Stimulated activated naive CD8-positive, alpha-beta T cell treated with anti-CD3 and anti-CD28 coated beads, Interleukin-15, Interleukin-2, amounts not matched to agents 100 ng/mL and 50 ng/mL, for 24 hours (primary cell): ENCODE measurements at regions not wholly inside any gene's neighbourhood (a gene's known extent, or its start where the extent isn't known, plus 50 kb on each side); places are given as distances from the start of the nearest gene placed in this dataset.

Source experiments
- H3K27ac Mint-ChIP-seq: one replicate; pipeline ENCODE4 v1.8.0; 2021; ENCODE audit warnings: mild to moderate bottlenecking, mixed read lengths
- H3K27me3 Mint-ChIP-seq: one replicate; pipeline ENCODE4 v1.8.0; 2021; ENCODE audit warnings: mixed read lengths
- H3K36me3 Mint-ChIP-seq: one replicate; pipeline ENCODE4 v1.8.0; 2021; ENCODE audit warnings: low read depth, mixed read lengths
- H3K4me1 Mint-ChIP-seq: one replicate; pipeline ENCODE4 v1.8.0; 2021; ENCODE audit warnings: low read depth, mixed read lengths
- H3K4me3 Mint-ChIP-seq: one replicate; pipeline ENCODE4 v1.8.0; 2021; ENCODE audit warnings: mild to moderate bottlenecking, mixed read lengths
- H3K9me3 Mint-ChIP-seq: one replicate; pipeline ENCODE4 v1.8.0; 2021; ENCODE audit warnings: mixed read lengths

DNA sequence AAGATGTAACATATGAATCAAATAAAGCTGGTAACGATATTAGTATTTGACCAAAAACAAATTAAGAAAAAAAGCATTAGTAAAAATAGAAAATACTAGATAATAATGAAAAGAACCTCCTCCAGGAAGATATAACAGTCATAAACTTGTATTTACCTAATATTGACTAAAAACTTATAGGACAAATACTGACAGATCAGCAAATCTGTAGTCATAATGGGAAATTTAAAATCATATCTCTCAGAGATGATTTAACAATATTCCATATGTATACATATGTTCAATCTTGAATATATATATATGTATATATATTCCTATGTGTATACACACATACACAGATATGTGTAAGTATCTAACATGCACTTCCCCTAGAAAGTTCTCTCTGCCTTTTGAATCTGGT is 52.0 kb upstream of the FGGY start:
- peaks cover 7% of the 10 kb centered on the region for H3K36me3 Mint-ChIP-seq
- no peaks in the 10 kb centered on the region for H3K4me1 Mint-ChIP-seq
- H3K9me3 Mint-ChIP-seq = peaks cover 17% of the 10 kb centered on the region
- no peak overlapping the region for H3K27ac Mint-ChIP-seq
- H3K27me3 Mint-ChIP-seq = no peaks in the 10 kb centered on the region
- H3K4me3 Mint-ChIP-seq = no peak overlapping the region
